ENCODE measurements at regions not wholly inside any gene's neighbourhood (a gene's known extent, or its start where the extent isn't known, plus 50 kb on each side); places are given as distances from the start of the nearest gene placed in this dataset.

GRCh38 chr4:136495851-136496250 lies 1036.4 kb downstream of the PCDH18 start:
- no peak for ATAC-seq
- Histone ChIP-seq H3F3A (ENCODE audit: low read length, unreplicated experiment) (no peaks in the 10 kb centered on the region), H3K4me1 (ENCODE audit: insufficient read depth, low read length) (no peaks in the 10 kb centered on the region), H3K9me3 (ENCODE audit: low read length) (no peaks in the 10 kb centered on the region), H3K27me3 (ENCODE audit: low read length) (no peaks in the 10 kb centered on the region), H3K4me2 (ENCODE audit: low read length) (no peak overlapping the region), H3K36me3 (ENCODE audit: low read depth, low read length) (no peaks in the 10 kb centered on the region), H4K20me1 (ENCODE audit: low read length) (no peaks in the 10 kb centered on the region), H3K9me2 (replicated peaks; ENCODE audit: low read length) (no peaks in the 10 kb centered on the region), H3K9ac (ENCODE audit: low read length) (no peak overlapping the region), H3K4me3 (ENCODE audit: low read length) (no peak overlapping the region), H3K79me2 (ENCODE audit: low read length) (no peaks in the 10 kb centered on the region), H2AFZ (ENCODE audit: low read length) (no peak overlapping the region), H3K27ac (ENCODE audit: low read length) (no peak overlapping the region)
- no peak for DNase-seq
- ChIA-PET POLR2A (ENCODE audit: unreplicated experiment) (no interaction called here), CTCF (no interaction called here)
- intact Hi-C loops (cut with micrococcal nuclease): no loop called here
- no TSS peak for BruUV-seq (replicated peaks)
- TF ChIP-seq, protein P1, sequence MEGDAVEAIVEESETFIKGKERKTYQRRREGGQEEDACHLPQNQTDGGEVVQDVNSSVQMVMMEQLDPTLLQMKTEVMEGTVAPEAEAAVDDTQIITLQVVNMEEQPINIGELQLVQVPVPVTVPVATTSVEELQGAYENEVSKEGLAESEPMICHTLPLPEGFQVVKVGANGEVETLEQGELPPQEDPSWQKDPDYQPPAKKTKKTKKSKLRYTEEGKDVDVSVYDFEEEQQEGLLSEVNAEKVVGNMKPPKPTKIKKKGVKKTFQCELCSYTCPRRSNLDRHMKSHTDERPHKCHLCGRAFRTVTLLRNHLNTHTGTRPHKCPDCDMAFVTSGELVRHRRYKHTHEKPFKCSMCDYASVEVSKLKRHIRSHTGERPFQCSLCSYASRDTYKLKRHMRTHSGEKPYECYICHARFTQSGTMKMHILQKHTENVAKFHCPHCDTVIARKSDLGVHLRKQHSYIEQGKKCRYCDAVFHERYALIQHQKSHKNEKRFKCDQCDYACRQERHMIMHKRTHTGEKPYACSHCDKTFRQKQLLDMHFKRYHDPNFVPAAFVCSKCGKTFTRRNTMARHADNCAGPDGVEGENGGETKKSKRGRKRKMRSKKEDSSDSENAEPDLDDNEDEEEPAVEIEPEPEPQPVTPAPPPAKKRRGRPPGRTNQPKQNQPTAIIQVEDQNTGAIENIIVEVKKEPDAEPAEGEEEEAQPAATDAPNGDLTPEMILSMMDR (conservative IDR thresholded peaks at IDR 0.05; ENCODE audit: low read depth, low read length): no peak
- no peak for TF ChIP-seq EZH2phosphoT487 (IDR thresholded peaks at IDR 0.05; ENCODE audit: borderline replicate concordance, low read length)
- no peak for TF ChIP-seq EZH2 (IDR thresholded peaks at IDR 0.05; ENCODE audit: low read length, unreplicated experiment)

- H3K27ac ChIP-seq (ENCODE audit: low read length): no peak overlapping the region
- no peaks in the 10 kb centered on the region for H3K9me2 ChIP-seq (replicated peaks; ENCODE audit: low read length)
- BruUV-seq (replicated peaks): no TSS peak
- H3K9ac ChIP-seq (ENCODE audit: low read length): no peak overlapping the region
- no peak overlapping the region for H3K4me3 ChIP-seq (ENCODE audit: low read length)
- intact Hi-C loops (cut with micrococcal nuclease): no loop called here
- TF ChIP-seq EZH2 (IDR thresholded peaks at IDR 0.05; ENCODE audit: low read length, unreplicated experiment) (no peak), EZH2phosphoT487 (IDR thresholded peaks at IDR 0.05; ENCODE audit: borderline replicate concordance, low read length) (no peak)
- TF ChIP-seq, protein P1 (conservative IDR thresholded peaks at IDR 0.05; ENCODE audit: low read depth, low read length): no peak
- no peak overlapping the region for H2AFZ ChIP-seq (ENCODE audit: low read length)
- H3F3A ChIP-seq (ENCODE audit: low read length, unreplicated experiment): no peaks in the 10 kb centered on the region
- no peak for DNase-seq
- no peak overlapping the region for H3K4me2 ChIP-seq (ENCODE audit: low read length)
- no peaks in the 10 kb centered on the region for H4K20me1 ChIP-seq (ENCODE audit: low read length)
- ChIA-PET POLR2A (ENCODE audit: unreplicated experiment) (no interaction called here), CTCF (no interaction called here)
- no peaks in the 10 kb centered on the region for H3K9me3 ChIP-seq (ENCODE audit: low read length)
- H3K27me3 ChIP-seq (ENCODE audit: low read length): no peaks in the 10 kb centered on the region
- ATAC-seq: no peak
- H3K79me2 ChIP-seq (ENCODE audit: low read length): no peaks in the 10 kb centered on the region
- no peaks in the 10 kb centered on the region for H3K4me1 ChIP-seq (ENCODE audit: insufficient read depth, low read length)
- H3K36me3 ChIP-seq (ENCODE audit: low read depth, low read length): no peaks in the 10 kb centered on the region
Measured at GRCh38 chr4:136495076-136495475, 1037.2 kb downstream of the PCDH18 start.

GRCh38 chr4:136489101-136489500 lies 1043.2 kb downstream of the PCDH18 start:
- Histone ChIP-seq H3K4me2 (ENCODE audit: low read length) (no peak overlapping the region), H2AFZ (ENCODE audit: low read length) (no peak overlapping the region), H3K36me3 (ENCODE audit: low read depth, low read length) (no peaks in the 10 kb centered on the region), H3K79me2 (ENCODE audit: low read length) (no peaks in the 10 kb centered on the region), H3F3A (ENCODE audit: low read length, unreplicated experiment) (no peaks in the 10 kb centered on the region), H3K9ac (ENCODE audit: low read length) (no peak overlapping the region), H3K4me1 (ENCODE audit: insufficient read depth, low read length) (no peaks in the 10 kb centered on the region), H3K4me3 (ENCODE audit: low read length) (no peak overlapping the region), H3K9me3 (ENCODE audit: low read length) (no peaks in the 10 kb centered on the region), H3K27ac (ENCODE audit: low read length) (no peak overlapping the region), H4K20me1 (ENCODE audit: low read length) (no peaks in the 10 kb centered on the region), H3K9me2 (replicated peaks; ENCODE audit: low read length) (no peaks in the 10 kb centered on the region), H3K27me3 (ENCODE audit: low read length) (no peaks in the 10 kb centered on the region)
- ChIA-PET CTCF (no interaction called here), POLR2A (ENCODE audit: unreplicated experiment) (no interaction called here)
- TF ChIP-seq EZH2phosphoT487 (IDR thresholded peaks at IDR 0.05; ENCODE audit: borderline replicate concordance, low read length): no peak
- TF ChIP-seq EZH2 (IDR thresholded peaks at IDR 0.05; ENCODE audit: low read length, unreplicated experiment): no peak
- TF ChIP-seq, protein P1 (conservative IDR thresholded peaks at IDR 0.05; ENCODE audit: low read depth, low read length): no peak
- BruUV-seq (replicated peaks): no TSS peak
- DNase-seq: no peak
- intact Hi-C loops (cut with micrococcal nuclease): no loop called here
- no peak for ATAC-seq
